ENCODE measurements at regions not wholly inside any gene's neighbourhood (a gene's known extent, or its start where the extent isn't known, plus 50 kb on each side); places are given as distances from the start of the nearest gene placed in this dataset.

- CTCF ChIA-PET: no interaction called here
These were observed 355.1 kb downstream of the TLL1 start for GRCh38 chr4:166228112-166228511.

GRCh38 chr4:166229799-166230198 is 356.8 kb downstream of the TLL1 start:
- POLR2A ChIA-PET: no interaction called here
- no peak overlapping the region for H3K27ac Mint-ChIP-seq
- H3K4me1 Mint-ChIP-seq: no peaks in the 10 kb centered on the region
- no peaks in the 10 kb centered on the region for H3K27me3 Mint-ChIP-seq
- no peaks in the 10 kb centered on the region for H3K36me3 Mint-ChIP-seq (ENCODE audit: low read depth)
- CTCF ChIA-PET: no interaction called here
- no peak for DNase-seq
- H3K4me3 Mint-ChIP-seq: no peak overlapping the region
- peaks cover 4% of the 10 kb centered on the region for H3K9me3 Mint-ChIP-seq

More at GRCh38 chr4:166228112-166228511, 355.1 kb downstream of the TLL1 start:
- POLR2A ChIA-PET: no interaction called here
- Mint-ChIP-seq H3K4me3 (no peak overlapping the region), H3K9me3 (no peaks in the 10 kb centered on the region), H3K27me3 (no peaks in the 10 kb centered on the region), H3K4me1 (no peaks in the 10 kb centered on the region), H3K36me3 (ENCODE audit: low read depth) (no peaks in the 10 kb centered on the region), H3K27ac (no peak overlapping the region)
- DNase-seq: no peak

GRCh38 chr4:166230841-166231240 is 357.8 kb downstream of the TLL1 start:
- H3K9me3 Mint-ChIP-seq: peaks cover 4% of the 10 kb centered on the region
- H3K27ac Mint-ChIP-seq: no peak overlapping the region
- CTCF ChIA-PET: no interaction called here
- POLR2A ChIA-PET: no interaction called here
- no peak overlapping the region for H3K4me3 Mint-ChIP-seq
- no peaks in the 10 kb centered on the region for H3K4me1 Mint-ChIP-seq
- H3K27me3 Mint-ChIP-seq: no peaks in the 10 kb centered on the region
- H3K36me3 Mint-ChIP-seq (ENCODE audit: low read depth): no peaks in the 10 kb centered on the region
- DNase-seq: no peak

GRCh38 chr4:166239354-166239753 is 366.3 kb downstream of the TLL1 start:
- Mint-ChIP-seq H3K9me3 (no peaks in the 10 kb centered on the region), H3K4me3 (no peak overlapping the region), H3K4me1 (no peaks in the 10 kb centered on the region), H3K27me3 (no peaks in the 10 kb centered on the region), H3K36me3 (ENCODE audit: low read depth) (no peaks in the 10 kb centered on the region), H3K27ac (no peak overlapping the region)
- DNase-seq: no peak
- CTCF ChIA-PET: no interaction called here
- POLR2A ChIA-PET: no interaction called here

GRCh38 chr4:166252487-166253402 is 379.7 kb downstream of the TLL1 start:
- ChIA-PET CTCF (no interaction called here), POLR2A (no interaction called here)
- Mint-ChIP-seq H3K36me3 (ENCODE audit: low read depth) (no peaks in the 10 kb centered on the region), H3K4me3 (no peak overlapping the region), H3K27me3 (no peaks in the 10 kb centered on the region), H3K27ac (no peak overlapping the region), H3K4me1 (no peaks in the 10 kb centered on the region), H3K9me3 (no peaks in the 10 kb centered on the region)
- no peak for DNase-seq

- ChIA-PET CTCF (no interaction called here), POLR2A (no interaction called here)
- H3K4me1 Mint-ChIP-seq: no peaks in the 10 kb centered on the region
- H3K9me3 Mint-ChIP-seq: no peaks in the 10 kb centered on the region
- no peak for DNase-seq
- no peak overlapping the region for H3K27ac Mint-ChIP-seq
- no peaks in the 10 kb centered on the region for H3K36me3 Mint-ChIP-seq (ENCODE audit: low read depth)
- H3K4me3 Mint-ChIP-seq: no peak overlapping the region
- no peaks in the 10 kb centered on the region for H3K27me3 Mint-ChIP-seq
These were observed 384.2 kb downstream of the TLL1 start for GRCh38 chr4:166257276-166257675.

GRCh38 chr4:166257891-166258290 is 384.9 kb downstream of the TLL1 start:
- Mint-ChIP-seq H3K4me1 (no peaks in the 10 kb centered on the region), H3K4me3 (no peak overlapping the region), H3K36me3 (ENCODE audit: low read depth) (no peaks in the 10 kb centered on the region), H3K27me3 (no peaks in the 10 kb centered on the region), H3K9me3 (no peaks in the 10 kb centered on the region), H3K27ac (no peak overlapping the region)
- POLR2A ChIA-PET: no interaction called here
- DNase-seq: no peak
- CTCF ChIA-PET: no interaction called here

GRCh38 chr4:166259081-166259480 is 386.0 kb downstream of the TLL1 start:
- H3K27ac Mint-ChIP-seq: no peak overlapping the region
- ChIA-PET POLR2A (no interaction called here), CTCF (no interaction called here)
- DNase-seq: no peak
- H3K4me1 Mint-ChIP-seq: no peaks in the 10 kb centered on the region
- no peak overlapping the region for H3K4me3 Mint-ChIP-seq
- no peaks in the 10 kb centered on the region for H3K36me3 Mint-ChIP-seq (ENCODE audit: low read depth)
- no peaks in the 10 kb centered on the region for H3K27me3 Mint-ChIP-seq
- no peaks in the 10 kb centered on the region for H3K9me3 Mint-ChIP-seq

GRCh38 chr4:166274136-166274761 is 401.2 kb downstream of the TLL1 start:
- Mint-ChIP-seq H3K27me3 (no peaks in the 10 kb centered on the region), H3K4me3 (no peak overlapping the region), H3K9me3 (no peaks in the 10 kb centered on the region), H3K4me1 (peaks cover under 1% of the 10 kb centered on the region), H3K36me3 (ENCODE audit: low read depth) (no peaks in the 10 kb centered on the region), H3K27ac (no peak overlapping the region)
- POLR2A ChIA-PET: no interaction called here
- CTCF ChIA-PET: no interaction called here
- no peak for DNase-seq

GRCh38 chr4:166274775-166275174 is 401.7 kb downstream of the TLL1 start:
- ChIA-PET CTCF (no interaction called here), POLR2A (no interaction called here)
- no peak overlapping the region for H3K4me3 Mint-ChIP-seq
- no peaks in the 10 kb centered on the region for H3K9me3 Mint-ChIP-seq
- H3K36me3 Mint-ChIP-seq (ENCODE audit: low read depth): no peaks in the 10 kb centered on the region
- H3K27me3 Mint-ChIP-seq: no peaks in the 10 kb centered on the region
- H3K4me1 Mint-ChIP-seq: peaks cover 2% of the 10 kb centered on the region
- no peak for DNase-seq
- no peak overlapping the region for H3K27ac Mint-ChIP-seq

GRCh38 chr4:166277401-166277800 is 404.4 kb downstream of the TLL1 start:
- H3K36me3 Mint-ChIP-seq (ENCODE audit: low read depth): no peaks in the 10 kb centered on the region
- H3K9me3 Mint-ChIP-seq: no peaks in the 10 kb centered on the region
- DNase-seq: no peak
- H3K4me1 Mint-ChIP-seq: peaks cover 2% of the 10 kb centered on the region
- no peaks in the 10 kb centered on the region for H3K27me3 Mint-ChIP-seq
- ChIA-PET POLR2A (no interaction called here), CTCF (no interaction called here)
- no peak overlapping the region for H3K27ac Mint-ChIP-seq
- H3K4me3 Mint-ChIP-seq: no peak overlapping the region

- peaks cover 2% of the 10 kb centered on the region for H3K4me1 Mint-ChIP-seq
These were observed 404.8 kb downstream of the TLL1 start for GRCh38 chr4:166277853-166278252.

GRCh38 chr4:166279261-166279660 is 406.2 kb downstream of the TLL1 start:
- Mint-ChIP-seq H3K4me3 (no peak overlapping the region), H3K4me1 (peaks cover 2% of the 10 kb centered on the region), H3K27me3 (no peaks in the 10 kb centered on the region), H3K9me3 (no peaks in the 10 kb centered on the region), H3K27ac (no peak overlapping the region), H3K36me3 (ENCODE audit: low read depth) (no peaks in the 10 kb centered on the region)
- CTCF ChIA-PET: no interaction called here
- POLR2A ChIA-PET: no interaction called here
- DNase-seq: no peak

More at GRCh38 chr4:166277853-166278252, 404.8 kb downstream of the TLL1 start:
- H3K27ac Mint-ChIP-seq: no peak overlapping the region
- H3K36me3 Mint-ChIP-seq (ENCODE audit: low read depth): no peaks in the 10 kb centered on the region
- no peak overlapping the region for H3K4me3 Mint-ChIP-seq
- CTCF ChIA-PET: no interaction called here
- DNase-seq: no peak
- POLR2A ChIA-PET: no interaction called here
- H3K27me3 Mint-ChIP-seq: no peaks in the 10 kb centered on the region
- no peaks in the 10 kb centered on the region for H3K9me3 Mint-ChIP-seq

- no peak overlapping the region for H3K4me3 Mint-ChIP-seq
- H3K9me3 Mint-ChIP-seq: no peaks in the 10 kb centered on the region
- no peak overlapping the region for H3K27ac Mint-ChIP-seq
- H3K27me3 Mint-ChIP-seq: no peaks in the 10 kb centered on the region
- no peak for DNase-seq
- peaks cover 2% of the 10 kb centered on the region for H3K4me1 Mint-ChIP-seq
- POLR2A ChIA-PET: no interaction called here
- CTCF ChIA-PET: no interaction called here
- H3K36me3 Mint-ChIP-seq (ENCODE audit: low read depth): no peaks in the 10 kb centered on the region
These were observed 407.6 kb downstream of the TLL1 start for GRCh38 chr4:166280642-166281041.

Measured in activated CD4-positive, alpha-beta memory T cell treated with anti-CD3 and anti-CD28 coated beads, Interleukin-2, amount 10 ng/mL, durations not matched to agents 7 days and 5 days (primary cell).